ENCODE measurements at regions not wholly inside any gene's neighbourhood (a gene's known extent, or its start where the extent isn't known, plus 50 kb on each side); places are given as distances from the start of the nearest gene placed in this dataset.

DNA sequence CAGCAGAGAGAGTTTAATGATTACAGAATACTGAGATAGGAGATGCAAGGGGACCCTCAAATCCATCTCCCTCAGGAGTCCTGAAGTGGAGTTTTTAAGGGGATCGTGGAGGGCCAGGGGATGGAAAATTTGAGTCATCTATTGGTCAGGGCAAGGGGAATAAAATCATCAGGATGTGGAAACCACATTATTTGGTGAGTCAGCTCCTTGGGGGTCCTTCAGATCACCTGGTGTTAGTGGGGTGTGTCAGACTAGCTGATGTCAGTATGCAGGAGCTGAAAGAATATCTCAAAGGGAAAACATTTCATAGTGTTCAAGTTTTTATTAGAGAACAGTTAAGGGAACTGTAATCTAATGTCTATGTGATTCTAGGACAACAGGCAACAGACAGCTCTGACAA lies 183.0 kb upstream of the FTMT start:
- TF ChIP-seq, protein P1, sequence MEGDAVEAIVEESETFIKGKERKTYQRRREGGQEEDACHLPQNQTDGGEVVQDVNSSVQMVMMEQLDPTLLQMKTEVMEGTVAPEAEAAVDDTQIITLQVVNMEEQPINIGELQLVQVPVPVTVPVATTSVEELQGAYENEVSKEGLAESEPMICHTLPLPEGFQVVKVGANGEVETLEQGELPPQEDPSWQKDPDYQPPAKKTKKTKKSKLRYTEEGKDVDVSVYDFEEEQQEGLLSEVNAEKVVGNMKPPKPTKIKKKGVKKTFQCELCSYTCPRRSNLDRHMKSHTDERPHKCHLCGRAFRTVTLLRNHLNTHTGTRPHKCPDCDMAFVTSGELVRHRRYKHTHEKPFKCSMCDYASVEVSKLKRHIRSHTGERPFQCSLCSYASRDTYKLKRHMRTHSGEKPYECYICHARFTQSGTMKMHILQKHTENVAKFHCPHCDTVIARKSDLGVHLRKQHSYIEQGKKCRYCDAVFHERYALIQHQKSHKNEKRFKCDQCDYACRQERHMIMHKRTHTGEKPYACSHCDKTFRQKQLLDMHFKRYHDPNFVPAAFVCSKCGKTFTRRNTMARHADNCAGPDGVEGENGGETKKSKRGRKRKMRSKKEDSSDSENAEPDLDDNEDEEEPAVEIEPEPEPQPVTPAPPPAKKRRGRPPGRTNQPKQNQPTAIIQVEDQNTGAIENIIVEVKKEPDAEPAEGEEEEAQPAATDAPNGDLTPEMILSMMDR (IDR thresholded peaks at IDR 0.05), result no peak
- no peak overlapping the region for H3K4me3 ChIP-seq
- DNase-seq (no peak), ATAC-seq (no peak)
- H3K27ac ChIP-seq, result no peak overlapping the region
- WGBS, 3 donors, result 54 to 81% (median 70%) methylated on average over 1 of the region's 1 CpG
- intact Hi-C loops (cut with DNase I), result no loop called here
- H3K27me3 ChIP-seq (ENCODE audit: insufficient read depth in 3 of 3, low read length in 2 of 3), result no peaks in the 10 kb centered on the region
- H3K36me3 ChIP-seq (ENCODE audit: insufficient read depth in 1 of 2, low read depth in 1 of 2), result no peaks in the 10 kb centered on the region
- peaks cover 4% of the 10 kb centered on the region for H3K9me3 ChIP-seq
- no peaks in the 10 kb centered on the region for H3K4me1 ChIP-seq

DNA sequence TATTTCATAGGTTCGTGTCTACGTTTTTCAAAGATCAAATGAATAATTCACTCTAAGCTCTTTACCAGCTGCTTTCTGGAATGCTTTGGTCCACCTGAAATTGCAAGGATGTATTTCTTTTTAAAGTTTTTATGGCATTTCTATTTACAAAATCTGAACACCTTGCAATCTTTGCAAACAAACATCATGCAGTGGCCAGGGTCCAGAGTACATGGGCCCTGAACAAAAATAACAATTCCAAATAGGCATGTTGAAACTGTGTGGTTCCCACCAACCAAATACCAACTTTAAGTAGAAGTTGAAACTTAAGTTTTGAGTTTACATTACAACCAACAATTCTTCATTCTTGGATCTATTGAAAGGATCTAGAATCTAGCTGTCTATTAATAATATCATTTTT lies 180.1 kb upstream of the FTMT start:
- no peak overlapping the region for H3K27ac ChIP-seq
- TF ChIP-seq, protein P1 (IDR thresholded peaks at IDR 0.05), result no peak
- H3K4me1 ChIP-seq, result no peaks in the 10 kb centered on the region
- H3K4me3 ChIP-seq, result no peak overlapping the region
- ATAC-seq (no peak), DNase-seq (no peak)
- WGBS, 3 donors, result 43 to 48% (median 45%) methylated on average over 2 of the region's 2 CpGs
- H3K36me3 ChIP-seq (ENCODE audit: insufficient read depth in 1 of 2, low read depth in 1 of 2), result no peaks in the 10 kb centered on the region
- H3K27me3 ChIP-seq (ENCODE audit: insufficient read depth in 3 of 3, low read length in 2 of 3), result no peaks in the 10 kb centered on the region
- H3K9me3 ChIP-seq, result no peaks in the 10 kb centered on the region
- intact Hi-C loops (cut with DNase I), result no loop called here

DNA sequence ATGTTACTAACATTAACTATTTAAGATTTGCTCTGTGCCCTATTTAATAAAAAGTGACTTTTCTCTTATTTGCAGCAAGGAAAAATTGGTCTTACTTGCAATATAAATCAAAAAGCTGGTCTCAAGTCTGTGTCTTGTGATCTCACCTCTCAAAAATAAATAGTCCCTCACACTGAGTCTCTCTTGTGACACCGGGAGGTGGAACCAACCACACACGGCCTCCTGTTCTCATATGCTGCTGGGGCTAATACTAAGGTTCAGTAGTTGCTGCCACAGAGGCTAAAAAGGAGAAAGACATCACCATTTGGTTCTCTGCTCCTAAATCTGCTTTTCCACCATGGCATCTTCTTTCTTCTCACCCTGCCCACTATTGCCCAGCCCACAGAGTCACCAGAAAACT lies 175.8 kb upstream of the FTMT start:
- H3K9me3 ChIP-seq, result no peaks in the 10 kb centered on the region
- WGBS, 3 donors, result 41 to 44% (median 43%) methylated on average over 2 of the region's 2 CpGs

DNA sequence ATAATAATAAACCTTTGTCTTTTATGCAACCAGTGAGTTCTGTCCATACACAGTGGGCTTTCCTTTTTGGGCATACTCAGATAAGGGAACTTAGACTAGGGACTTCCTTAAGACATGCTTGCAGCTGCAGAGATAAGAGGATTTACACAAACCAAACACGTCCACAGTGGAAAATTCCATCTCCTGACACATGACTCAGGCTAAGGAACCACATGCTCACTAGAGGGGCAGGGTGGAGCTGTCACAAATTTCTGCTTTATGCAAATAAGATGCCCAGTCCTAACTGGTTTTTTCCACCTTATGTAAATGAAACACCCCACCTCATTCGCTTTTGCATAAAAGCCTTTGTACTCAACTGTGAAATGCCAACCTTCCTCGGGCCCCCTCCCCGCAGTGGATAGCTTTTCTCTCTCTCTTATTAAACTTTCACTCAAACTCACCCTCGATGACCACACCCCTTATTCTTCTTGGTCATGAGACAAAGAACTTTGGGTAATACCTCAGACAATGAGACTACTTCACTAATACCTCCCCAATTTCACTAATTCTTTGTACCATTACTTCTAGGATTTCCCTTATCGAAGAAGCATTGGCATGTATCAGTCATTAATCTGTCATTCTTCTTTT lies 170.3 kb upstream of the FTMT start:
- peaks cover 13% of the 10 kb centered on the region for H3K9me3 ChIP-seq
- intact Hi-C loops (cut with DNase I), result no loop called here
- H3K27me3 ChIP-seq (ENCODE audit: insufficient read depth in 3 of 3, low read length in 2 of 3), result peaks cover 0 to 2% (median 0%) of the 10 kb centered on the region in 3 donors
- WGBS, 3 donors, result 83 to 87% (median 85%) methylated on average over 6 of the region's 6 CpGs
- H3K36me3 ChIP-seq (ENCODE audit: insufficient read depth in 1 of 2, low read depth in 1 of 2), result no peaks in the 10 kb centered on the region
- no peak for ATAC-seq
- H3K27ac ChIP-seq, result no peak overlapping the region
- H3K4me1 ChIP-seq, result no peaks in the 10 kb centered on the region
- no peak overlapping the region for H3K4me3 ChIP-seq
- TF ChIP-seq, protein P1 (IDR thresholded peaks at IDR 0.05), result no peak
- no peak for DNase-seq

More for the DNA sequence above, 175.8 kb upstream of the FTMT start:
- Histone ChIP-seq H3K4me3 (no peak overlapping the region), H3K27me3 (ENCODE audit: insufficient read depth in 3 of 3, low read length in 2 of 3) (no peaks in the 10 kb centered on the region), H3K27ac (no peak overlapping the region), H3K36me3 (ENCODE audit: insufficient read depth in 1 of 2, low read depth in 1 of 2) (no peaks in the 10 kb centered on the region), H3K4me1 (no peaks in the 10 kb centered on the region)
- ATAC-seq (no peak), DNase-seq (no peak)
- TF ChIP-seq, protein P1 (IDR thresholded peaks at IDR 0.05), result no peak
- intact Hi-C loops (cut with DNase I), result no loop called here

DNA sequence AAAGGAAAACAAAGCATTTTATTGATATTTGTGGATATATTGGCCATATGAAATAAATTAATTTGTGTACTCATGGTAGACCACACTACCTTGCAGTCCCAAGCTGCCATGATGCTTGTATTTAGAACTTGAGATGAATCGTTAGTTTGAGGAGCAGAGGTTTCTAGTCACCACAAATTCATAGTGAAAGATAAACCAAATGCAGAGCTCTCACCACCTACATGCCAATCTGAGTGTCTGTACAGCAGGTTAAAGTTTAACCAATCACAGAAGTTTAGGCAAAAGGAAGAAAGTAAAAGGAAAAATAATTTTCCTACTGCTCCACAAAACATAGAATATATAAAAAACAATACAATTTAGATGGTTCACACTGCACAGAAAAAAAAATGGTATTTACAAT lies 163.6 kb upstream of the FTMT start:
- intact Hi-C loops (cut with DNase I), result no loop called here
- ATAC-seq, result no peak
- Histone ChIP-seq H3K27me3 (ENCODE audit: insufficient read depth in 3 of 3, low read length in 2 of 3) (no peaks in the 10 kb centered on the region), H3K9me3 (no peaks in the 10 kb centered on the region), H3K27ac (no peak overlapping the region), H3K36me3 (ENCODE audit: insufficient read depth in 1 of 2, low read depth in 1 of 2) (no peaks in the 10 kb centered on the region), H3K4me1 (no peaks in the 10 kb centered on the region), H3K4me3 (no peak overlapping the region)
- WGBS, 3 donors, result 78 to 93% (median 89%) methylated on average over 1 of the region's 1 CpG
- no peak for DNase-seq
- TF ChIP-seq, protein P1 (IDR thresholded peaks at IDR 0.05), result no peak

Data from psoas muscle (tissue), 7 donors.